HAP-1 (cell line): ENCODE measurements at regions not wholly inside any gene's neighbourhood (a gene's known extent, or its start where the extent isn't known, plus 50 kb on each side); places are given as distances from the start of the nearest gene placed in this dataset.
"Not testable (repeated sequence)": the region's sequence is repeated elsewhere in the genome, so short reads cannot be mapped to it uniquely, and the experiment has no call there.

ENCODE experiments used
- DNase-seq, 2 experiments: peaks; one replicate each; pipeline ENCODE4 v3.0.0-alpha.2; 2016 to 2020; ENCODE audit warnings: low spot score in 2 of 2
- H3K27me3 ChIP-seq: fragments of 250-450 bp; sonication (Bioruptor Pico); 2 replicates; pipeline ENCODE4 v1.5.1; 2020; ENCODE audit warnings: low read depth, mild to moderate bottlenecking, moderate library complexity
- H3K36me3 ChIP-seq: fragments of 250-450 bp; sonication (Bioruptor Pico); replicated peaks from 2 replicates; pipeline ENCODE4 v1.5.1; 2020; ENCODE audit warnings: mild to moderate bottlenecking
- H3K4me1 ChIP-seq: fragments of 250-450 bp; sonication (Bioruptor Pico); 2 replicates; pipeline ENCODE4 v1.5.1; 2020; ENCODE audit warnings: mild to moderate bottlenecking
- H3K4me3 ChIP-seq: fragments of 250-450 bp; sonication (Bioruptor Pico); 2 replicates; pipeline ENCODE4 v1.5.1; 2020; ENCODE audit warnings: mild to moderate bottlenecking, moderate library complexity
- H3K9me3 ChIP-seq: fragments of 250-450 bp; sonication (Bioruptor Pico); 2 replicates; pipeline ENCODE4 v1.5.1; 2020; ENCODE audit warnings: mild to moderate bottlenecking, moderate library complexity
- in situ Hi-C: fragments of 300-500 bp; cut with MboI; formaldehyde crosslinking; loops from 3 replicates; pipeline ENCODE4 v1.14.3; 2020; ENCODE audit warnings: low sequenced_read_pairs, inconsistent platforms, mixed read lengths

DNA sequence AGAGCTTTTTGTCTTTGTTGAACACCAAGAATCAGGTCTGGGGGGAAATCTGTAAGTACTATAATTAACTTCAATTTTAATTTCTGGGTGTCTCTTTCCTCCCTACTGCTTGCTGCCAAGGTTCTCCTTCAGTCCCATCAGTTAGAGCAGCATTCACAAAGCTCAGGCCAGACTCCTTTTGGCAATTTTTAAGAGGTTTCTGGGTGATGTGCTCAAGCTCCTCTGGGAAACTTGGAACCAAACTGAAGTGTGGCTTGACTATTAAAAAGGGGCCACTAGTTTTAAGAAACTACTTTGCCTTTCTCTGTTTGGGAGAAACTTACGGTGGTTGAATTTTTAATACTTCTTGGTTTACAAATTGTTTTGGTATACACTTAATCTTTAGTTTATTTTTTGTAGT lies 227.7 kb upstream of the SOX2 start:
- Histone ChIP-seq H3K4me3 (no peak overlapping the region), H3K36me3 (no peaks in the 10 kb centered on the region), H3K4me1 (no peaks in the 10 kb centered on the region), H3K27me3 (peaks cover 4% of the 10 kb centered on the region), H3K9me3 (no peaks in the 10 kb centered on the region)
- in situ Hi-C loops, result no loop called here
- DNase-seq, result no peak

DNA sequence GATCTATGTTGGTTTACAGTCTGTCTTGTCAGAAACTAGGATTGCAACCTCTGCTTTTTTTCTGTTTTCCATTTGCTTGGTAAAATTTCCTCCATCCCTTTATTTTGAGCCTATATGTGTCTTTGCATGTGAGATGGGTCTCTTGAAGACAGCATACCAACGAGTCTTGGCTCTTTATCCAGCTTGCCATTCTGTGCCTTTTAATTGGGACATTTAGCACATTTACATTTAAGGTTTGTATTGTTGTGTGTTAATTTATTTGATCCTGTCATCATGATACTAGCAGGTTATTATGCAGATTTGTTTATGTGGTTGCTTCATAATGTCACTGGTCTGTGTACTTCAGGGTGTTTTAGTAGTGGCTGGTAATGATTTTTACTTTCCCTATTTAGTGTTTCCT lies 236.6 kb upstream of the SOX2 start:
- H3K4me3 ChIP-seq, in situ Hi-C loops, DNase-seq, H3K4me1 ChIP-seq, H3K9me3 ChIP-seq, H3K27me3 ChIP-seq, H3K36me3 ChIP-seq: not testable (repeated sequence)

DNA sequence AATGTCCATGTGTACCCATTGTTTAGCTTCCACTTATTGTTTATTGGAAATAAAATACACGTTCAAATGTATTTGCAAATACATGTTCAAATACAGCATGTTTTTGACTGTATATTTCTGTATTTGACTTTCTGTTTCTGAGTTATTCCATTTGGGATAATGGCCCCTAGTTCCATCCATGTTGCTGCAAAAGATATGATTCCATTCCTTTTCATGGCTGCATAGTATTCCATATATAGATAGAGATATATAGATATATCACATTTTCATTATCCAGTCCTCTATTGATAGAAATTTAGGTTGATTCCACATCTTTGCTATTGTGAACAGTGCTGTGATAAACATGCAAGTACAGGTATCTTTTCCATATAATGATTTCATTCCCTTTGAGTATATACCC lies 241.4 kb upstream of the SOX2 start:
- H3K4me3 ChIP-seq, result no peak overlapping the region
- in situ Hi-C loops, result no loop called here
- H3K36me3 ChIP-seq, result no peaks in the 10 kb centered on the region
- H3K27me3 ChIP-seq, result no peaks in the 10 kb centered on the region
- H3K4me1 ChIP-seq, result no peaks in the 10 kb centered on the region
- peaks cover 6% of the 10 kb centered on the region; the same call in 1 of the 2 replicates for H3K9me3 ChIP-seq
- no peak for DNase-seq

DNA sequence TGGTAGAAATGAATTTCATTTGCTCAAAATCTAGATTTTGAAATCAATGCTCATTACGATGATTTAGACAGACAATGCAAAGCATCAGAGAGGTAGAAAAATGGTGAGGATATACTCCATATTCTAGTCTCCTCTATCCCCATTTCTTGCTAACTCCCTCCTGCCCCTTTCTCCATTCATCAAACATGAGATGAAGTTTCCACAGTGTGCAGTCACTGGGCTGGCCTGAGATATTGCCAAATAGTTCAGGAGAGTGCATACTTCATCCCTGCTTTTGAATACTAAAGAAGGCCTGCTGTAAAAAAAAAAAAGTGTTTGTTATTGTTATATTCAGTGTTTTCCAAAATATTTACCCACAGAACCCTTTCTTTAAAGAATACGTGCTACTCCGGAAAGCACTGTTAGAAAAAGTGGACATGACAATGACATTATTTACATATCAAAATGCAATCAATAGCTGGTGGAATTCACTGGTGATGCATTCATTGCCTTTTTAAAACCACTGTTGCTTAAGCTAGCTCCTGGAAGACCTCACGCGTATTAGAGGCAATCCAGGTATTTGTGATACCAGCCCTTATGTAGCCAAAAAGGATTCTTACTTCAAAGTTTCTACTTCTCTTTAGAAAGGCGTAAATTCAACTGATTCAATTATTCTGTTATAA lies 247.6 kb upstream of the SOX2 start:
- DNase-seq, result peak; percentile 12 to 65
- no peaks in the 10 kb centered on the region for H3K9me3 ChIP-seq
- no peaks in the 10 kb centered on the region for H3K36me3 ChIP-seq
- in situ Hi-C loops, result no loop called here
- no peaks in the 10 kb centered on the region for H3K27me3 ChIP-seq
- no peak overlapping the region for H3K4me3 ChIP-seq
- peaks cover 13% of the 10 kb centered on the region for H3K4me1 ChIP-seq

DNA sequence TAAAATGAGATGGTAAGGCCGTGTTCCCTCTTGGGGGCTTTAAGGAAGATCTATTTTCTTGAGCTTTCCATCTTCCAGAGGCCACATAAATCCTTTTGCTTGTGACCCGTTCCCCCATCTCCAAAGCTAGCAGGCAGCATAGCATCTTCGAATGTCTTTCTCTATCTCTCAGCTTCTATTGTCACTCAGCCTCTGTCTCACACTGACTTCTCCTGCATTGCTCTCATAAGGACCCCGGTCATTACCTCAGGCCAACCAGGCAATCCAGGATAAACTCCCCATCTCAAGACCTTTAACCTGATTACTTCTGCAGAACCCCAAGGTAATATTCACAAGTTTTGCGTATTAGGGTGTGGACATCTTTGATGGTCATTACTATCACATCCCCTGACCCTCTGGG lies 250.3 kb upstream of the SOX2 start:
- Histone ChIP-seq H3K4me1 (peaks cover 38% of the 10 kb centered on the region), H3K27me3 (no peaks in the 10 kb centered on the region), H3K9me3 (no peaks in the 10 kb centered on the region), H3K36me3 (no peaks in the 10 kb centered on the region), H3K4me3 (no peak overlapping the region)
- DNase-seq, result no peak
- in situ Hi-C loops, result no loop called here

DNA sequence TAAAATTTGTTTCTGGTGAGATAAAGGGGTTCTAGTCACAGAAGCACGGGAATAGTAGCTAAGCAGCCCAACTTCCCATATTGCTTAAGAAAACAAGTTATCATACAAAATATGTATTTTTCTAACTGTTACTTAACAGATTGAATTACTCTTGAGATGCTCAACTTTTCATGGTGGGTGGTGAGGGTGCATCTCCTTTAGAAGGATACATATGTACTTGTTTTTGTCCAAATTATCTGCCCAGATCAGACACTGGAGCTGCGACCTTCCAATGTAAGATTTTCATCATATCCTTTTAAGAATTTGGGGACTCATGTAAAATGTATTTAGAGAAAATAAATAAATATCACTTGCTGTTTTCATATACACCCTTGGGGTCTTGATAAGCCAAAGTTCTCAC lies 252.2 kb upstream of the SOX2 start:
- no peaks in the 10 kb centered on the region for H3K9me3 ChIP-seq
- no peaks in the 10 kb centered on the region for H3K36me3 ChIP-seq
- DNase-seq, result no peak
- H3K4me3 ChIP-seq, result no peak overlapping the region
- H3K4me1 ChIP-seq, result peaks cover 51% of the 10 kb centered on the region
- H3K27me3 ChIP-seq, result no peaks in the 10 kb centered on the region
- in situ Hi-C loops, result loop anchor here (10.0 kb wide), 1 partner anchor 235 kb away; no protein-coding TSS in a partner anchor

DNA sequence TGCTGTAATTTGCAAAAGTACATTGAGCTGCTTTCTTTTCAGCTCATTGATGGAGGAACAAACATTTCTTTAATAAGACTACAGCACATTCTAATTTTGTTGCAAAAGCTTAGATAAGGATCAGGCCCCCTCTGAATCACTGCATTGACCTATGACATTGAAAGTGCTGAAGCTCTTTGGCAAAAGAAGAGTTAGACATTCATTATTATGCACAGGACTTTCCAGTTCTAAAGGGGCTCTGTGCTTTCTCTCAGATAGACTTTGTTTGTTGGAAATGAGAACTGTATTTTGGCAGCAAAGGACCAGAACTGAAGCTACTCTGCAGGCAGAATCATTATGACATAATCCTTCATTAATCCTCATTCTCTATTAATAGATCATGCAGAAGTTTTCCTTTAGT lies 252.9 kb upstream of the SOX2 start:
- in situ Hi-C loops, result loop anchor here (10.0 kb wide), 1 partner anchor 236 kb away; no protein-coding TSS in a partner anchor
- Histone ChIP-seq H3K9me3 (no peaks in the 10 kb centered on the region), H3K4me3 (no peak overlapping the region), H3K36me3 (no peaks in the 10 kb centered on the region), H3K4me1 (peaks cover 45% of the 10 kb centered on the region), H3K27me3 (no peaks in the 10 kb centered on the region)
- peak; percentile 49 to 97 for DNase-seq

DNA sequence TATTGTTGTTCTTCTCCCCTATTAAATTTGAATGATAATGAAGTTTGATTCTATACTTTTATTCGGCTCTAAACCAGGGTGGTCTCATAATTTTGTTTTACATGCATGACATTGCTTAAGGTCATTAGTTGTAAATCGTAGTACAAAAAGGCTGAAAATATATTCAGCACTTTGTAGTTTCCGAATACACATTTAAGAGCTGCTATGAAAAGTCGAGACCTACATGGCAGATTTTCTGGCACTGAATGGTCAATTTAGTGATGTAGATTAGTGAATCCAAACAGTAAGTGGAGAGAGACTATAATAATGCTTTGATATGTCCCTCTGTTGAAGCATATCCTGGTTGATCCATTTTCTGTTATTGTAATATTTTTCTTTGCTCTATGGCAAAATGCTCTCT lies 254.0 kb upstream of the SOX2 start:
- Histone ChIP-seq H3K36me3 (no peaks in the 10 kb centered on the region), H3K27me3 (no peaks in the 10 kb centered on the region), H3K4me3 (no peak overlapping the region), H3K9me3 (no peaks in the 10 kb centered on the region), H3K4me1 (peaks cover 43% of the 10 kb centered on the region)
- in situ Hi-C loops, result loop anchor here (10.0 kb wide), 1 partner anchor 237 kb away; no protein-coding TSS in a partner anchor
- peak in 1 of 2 experiments; percentile 35 for DNase-seq

DNA sequence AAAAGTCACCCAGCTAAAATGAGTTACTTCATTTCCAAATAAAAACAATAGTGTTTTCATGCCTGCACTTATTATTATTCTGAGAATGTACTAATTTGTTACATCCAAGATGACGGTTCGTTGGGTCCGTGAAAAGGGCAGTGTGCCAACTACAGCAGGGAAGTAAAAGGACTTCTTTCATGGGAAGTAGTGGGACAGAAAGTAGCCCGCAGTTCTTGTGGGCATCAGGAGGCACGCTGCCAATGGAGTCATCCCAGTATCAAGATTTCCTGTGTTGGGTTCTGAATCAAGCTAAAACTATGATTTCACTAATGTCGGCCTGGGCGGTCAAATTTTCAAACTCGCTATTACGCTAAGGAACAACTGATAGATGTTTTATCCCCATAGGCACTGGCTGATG lies 254.5 kb upstream of the SOX2 start:
- no peaks in the 10 kb centered on the region for H3K27me3 ChIP-seq
- in situ Hi-C loops, result loop anchor here (10.0 kb wide), 1 partner anchor 238 kb away; no protein-coding TSS in a partner anchor
- H3K9me3 ChIP-seq, result no peaks in the 10 kb centered on the region
- peaks cover 43% of the 10 kb centered on the region for H3K4me1 ChIP-seq
- peak in 1 of 2 experiments; percentile 50 for DNase-seq
- H3K36me3 ChIP-seq, result no peaks in the 10 kb centered on the region
- no peak overlapping the region for H3K4me3 ChIP-seq

DNA sequence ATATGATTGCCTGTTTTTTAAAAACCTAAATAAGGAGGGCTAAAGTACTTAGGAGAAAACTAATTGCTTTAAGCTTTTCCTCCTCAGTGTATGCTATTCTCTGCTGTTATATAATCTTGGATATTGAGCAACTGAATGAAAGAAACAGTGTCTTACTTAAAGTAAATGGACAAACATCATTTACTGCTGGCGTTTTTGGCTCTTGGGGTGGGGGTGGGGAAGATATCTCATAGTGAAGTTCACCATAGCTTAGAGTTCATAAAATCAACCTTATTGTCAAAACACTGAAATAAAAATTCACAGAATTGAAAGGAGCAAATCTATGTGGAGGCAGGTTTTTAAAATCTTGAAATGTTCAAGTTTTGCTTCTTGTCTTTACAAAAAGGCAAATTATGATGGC lies 256.4 kb upstream of the SOX2 start:
- H3K27me3 ChIP-seq, result no peaks in the 10 kb centered on the region

DNA sequence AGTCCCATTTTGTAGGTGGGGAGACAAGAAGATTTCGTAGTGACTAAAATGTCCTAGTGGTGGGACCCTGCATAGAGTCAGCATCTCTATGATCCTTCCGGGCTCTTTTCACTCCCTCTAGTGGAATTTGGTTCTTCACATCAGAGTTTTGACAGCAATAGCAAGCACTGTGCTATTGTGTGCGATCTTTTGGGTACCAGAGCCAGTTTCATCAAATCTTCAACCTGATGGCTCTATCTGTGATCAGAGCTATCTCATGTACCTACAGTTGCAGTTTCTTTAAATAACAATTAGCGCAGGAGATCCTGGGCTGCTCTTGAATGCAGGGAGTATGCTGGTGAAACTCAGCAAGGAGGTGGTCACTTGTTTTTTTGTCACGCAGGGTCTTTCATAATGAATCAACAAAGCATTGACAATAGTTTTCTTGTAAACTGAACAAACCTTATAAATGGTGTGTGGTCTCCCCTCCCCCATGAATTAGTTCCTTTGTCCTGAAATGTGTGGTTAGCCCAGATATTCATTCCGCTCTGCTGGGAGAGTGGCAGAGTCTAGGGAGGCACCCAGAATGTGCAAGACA lies 257.2 kb upstream of the SOX2 start:
- Histone ChIP-seq H3K36me3 (no peaks in the 10 kb centered on the region), H3K4me3 (no peak overlapping the region), H3K4me1 (peaks cover 43% of the 10 kb centered on the region), H3K27me3 (no peaks in the 10 kb centered on the region), H3K9me3 (no peaks in the 10 kb centered on the region)
- in situ Hi-C loops, result loop anchor here (10.0 kb wide), 1 partner anchor 240 kb away; no protein-coding TSS in a partner anchor
- DNase-seq, result peak; percentile 43 to 49

More for the DNA sequence above, 256.4 kb upstream of the SOX2 start:
- Histone ChIP-seq H3K9me3 (no peaks in the 10 kb centered on the region), H3K36me3 (no peaks in the 10 kb centered on the region), H3K4me3 (no peak overlapping the region), H3K4me1 (peaks cover 43% of the 10 kb centered on the region)
- DNase-seq, result no peak
- in situ Hi-C loops, result loop anchor here (10.0 kb wide), 1 partner anchor 240 kb away; no protein-coding TSS in a partner anchor

DNA sequence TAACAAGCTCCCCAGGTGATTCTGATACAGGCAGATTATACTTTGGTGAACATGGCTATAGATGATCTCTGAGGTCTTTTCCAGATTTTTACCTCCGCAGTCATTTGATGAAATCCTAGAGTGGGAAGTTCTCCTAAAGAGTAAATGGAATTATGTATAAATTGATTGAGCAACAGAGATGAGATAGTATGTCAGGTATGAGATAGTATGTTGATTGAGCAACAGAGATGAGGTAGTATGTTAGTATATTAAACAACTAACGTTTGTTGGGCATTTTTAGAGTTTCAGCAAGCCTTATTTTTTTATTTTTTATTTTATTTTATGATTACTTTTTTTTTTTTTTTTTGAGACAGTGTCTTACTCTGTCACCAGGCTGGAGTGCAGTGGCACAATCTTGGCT lies 265.0 kb upstream of the SOX2 start:
- no peaks in the 10 kb centered on the region for H3K4me1 ChIP-seq
- no peaks in the 10 kb centered on the region for H3K36me3 ChIP-seq
- H3K9me3 ChIP-seq, result no peaks in the 10 kb centered on the region
- in situ Hi-C loops, result no loop called here
- no peak for DNase-seq
- no peak overlapping the region for H3K4me3 ChIP-seq
- H3K27me3 ChIP-seq, result peaks cover 4% of the 10 kb centered on the region; the same call in 1 of the 2 replicates

DNA sequence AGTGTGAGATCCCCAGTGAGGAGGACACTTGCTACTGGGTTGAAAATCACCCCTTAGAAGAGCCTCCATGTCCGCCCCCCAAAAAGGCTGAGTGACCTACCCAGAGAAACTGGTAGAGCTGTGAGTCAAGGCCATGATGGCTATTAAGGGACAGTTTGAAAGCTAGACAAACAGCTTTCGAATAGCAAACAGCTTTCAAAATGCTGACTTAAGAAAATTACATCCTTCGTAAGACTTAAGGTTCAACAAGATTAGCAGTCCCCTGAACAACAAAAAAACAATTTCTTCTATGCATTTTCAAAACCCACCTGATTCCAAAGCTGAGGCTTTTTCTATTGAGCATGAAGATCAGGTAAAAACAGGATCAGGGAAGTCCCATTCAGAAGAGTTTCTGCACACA lies 269.7 kb upstream of the SOX2 start:
- H3K9me3 ChIP-seq, result no peaks in the 10 kb centered on the region
- H3K27me3 ChIP-seq, result peaks cover 4% of the 10 kb centered on the region; the same call in 1 of the 2 replicates
- H3K36me3 ChIP-seq, result no peaks in the 10 kb centered on the region
- H3K4me3 ChIP-seq, result no peak overlapping the region
- H3K4me1 ChIP-seq, result no peaks in the 10 kb centered on the region; the same call in 1 of the 2 replicates
- DNase-seq, result no peak
- in situ Hi-C loops, result no loop called here

DNA sequence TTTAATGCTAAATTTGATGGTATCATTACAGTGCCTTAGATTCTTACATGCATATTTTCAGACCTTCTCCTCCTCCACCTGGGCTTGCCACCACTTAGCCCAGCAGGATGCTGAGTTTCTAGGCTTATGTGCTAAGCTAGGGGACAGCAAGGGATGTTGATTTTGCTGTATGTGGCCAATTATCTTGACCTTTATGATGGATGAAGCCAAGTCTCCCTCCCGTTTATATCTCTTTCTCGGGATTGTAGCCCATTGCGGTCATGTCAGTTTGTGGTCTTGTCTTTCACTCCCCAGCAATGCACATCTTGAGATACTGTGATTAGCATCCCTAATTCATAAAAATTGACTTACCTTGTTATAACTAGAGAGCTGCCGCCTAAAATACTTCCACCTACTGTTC lies 278.7 kb upstream of the SOX2 start:
- H3K36me3 ChIP-seq, result no peaks in the 10 kb centered on the region
- H3K9me3 ChIP-seq, result no peaks in the 10 kb centered on the region
- H3K27me3 ChIP-seq, result no peaks in the 10 kb centered on the region
- H3K4me1 ChIP-seq, result no peaks in the 10 kb centered on the region; the same call in 1 of the 2 replicates
- no peak overlapping the region for H3K4me3 ChIP-seq
- in situ Hi-C loops, result no loop called here
- no peak for DNase-seq
